Cardiac septum (tissue), 1 donor: ENCODE measurements at regions not wholly inside any gene's neighbourhood (a gene's known extent, or its start where the extent isn't known, plus 50 kb on each side); places are given as distances from the start of the nearest gene placed in this dataset.
"Not testable (repeated sequence)": the region's sequence is repeated elsewhere in the genome, so short reads cannot be mapped to it uniquely, and the experiment has no call there.

Source experiments
- DNase-seq: peaks from one replicate; pipeline ENCODE4 v3.0.0-alpha.2; 2020; ENCODE audit warnings: low spot score
- intact Hi-C: fragments of 100-400 bp; cut with DNase I; formaldehyde crosslinking; loops from one replicate; pipeline ENCODE4 v1.14.0; 2022
- donor health status: DM: no; HTN: no; CAD: no.

- intact Hi-C loops: no loop called here
- DNase-seq: no peak
Observed at GRCh38 chr16:17556276-17557052, 85.7 kb upstream of the XYLT1 start.

GRCh38 chr16:17555176-17555575, 84.4 kb upstream of the XYLT1 start:
- intact Hi-C loops: no loop called here

GRCh38 chr16:17552351-17552750, 81.6 kb upstream of the XYLT1 start:
- intact Hi-C loops: no loop called here
- no peak for DNase-seq

More at GRCh38 chr16:17555176-17555575, 84.4 kb upstream of the XYLT1 start:
- DNase-seq: no peak

GRCh38 chr16:17551682-17552081, 80.9 kb upstream of the XYLT1 start:
- intact Hi-C loops, DNase-seq: not testable (repeated sequence)

GRCh38 chr16:17548825-17549224, 78.1 kb upstream of the XYLT1 start:
- no peak for DNase-seq
- intact Hi-C loops: no loop called here

- DNase-seq: no peak
- intact Hi-C loops: no loop called here
Observed at GRCh38 chr16:17544785-17545184, 74.0 kb upstream of the XYLT1 start.

- no peak for DNase-seq
- intact Hi-C loops: no loop called here
Observed at GRCh38 chr16:17544304-17544703, 73.5 kb upstream of the XYLT1 start.

GRCh38 chr16:17543073-17543472, 72.3 kb upstream of the XYLT1 start:
- intact Hi-C loops: no loop called here

GRCh38 chr16:17541324-17541723, 70.6 kb upstream of the XYLT1 start:
- intact Hi-C loops: no loop called here
- DNase-seq: no peak

More at GRCh38 chr16:17543073-17543472, 72.3 kb upstream of the XYLT1 start:
- no peak for DNase-seq

- intact Hi-C loops: no loop called here
- DNase-seq: no peak
Observed at GRCh38 chr16:17538927-17539326, 68.2 kb upstream of the XYLT1 start.

- intact Hi-C loops: no loop called here
- DNase-seq: no peak
Observed at GRCh38 chr16:17532338-17532995, 61.7 kb upstream of the XYLT1 start.

- DNase-seq: no peak
- intact Hi-C loops: no loop called here
Observed at GRCh38 chr16:17529982-17530760, 59.4 kb upstream of the XYLT1 start.

GRCh38 chr16:17526956-17527937, 56.5 kb upstream of the XYLT1 start:
- DNase-seq: no peak
- intact Hi-C loops: no loop called here

- no peak for DNase-seq
- intact Hi-C loops: no loop called here
Observed at GRCh38 chr16:17524656-17525055, 53.9 kb upstream of the XYLT1 start.

GRCh38 chr16:17520561-17520960, 49.8 kb upstream of the XYLT1 start:
- intact Hi-C loops: no loop called here

More at GRCh38 chr16:17520561-17520960, 49.8 kb upstream of the XYLT1 start:
- no peak for DNase-seq
